Testis (tissue), 2 donors: ENCODE measurements at regions not wholly inside any gene's neighbourhood (a gene's known extent, or its start where the extent isn't known, plus 50 kb on each side); places are given as distances from the start of the nearest gene placed in this dataset.
"Not testable (repeated sequence)": the region's sequence is repeated elsewhere in the genome, so short reads cannot be mapped to it uniquely, and the experiment has no call there.

Experiments used
- POLR2A ChIP-seq: fragments of 450-650 bp; IDR thresholded peaks from one replicate; pipeline ENCODE4 v1.6.1; 2017; ENCODE audit warnings: antibody characterized with exemption, mild to moderate bottlenecking, moderate library complexity
- TF ChIP-seq, protein P1 (sequence below), 3 experiments: fragments of 450-650 bp in 2 of 3; fragments of 200-600 bp in 1 of 3; sonication (generic) in 1 of 3; IDR thresholded peaks; one replicate each; pipeline ENCODE4 v1.5.1; 2016 to 2019; ENCODE audit warnings: antibody characterized with exemption in 3 of 3, mild to moderate bottlenecking in 2 of 3, moderate library complexity in 1 of 3

DNA sequence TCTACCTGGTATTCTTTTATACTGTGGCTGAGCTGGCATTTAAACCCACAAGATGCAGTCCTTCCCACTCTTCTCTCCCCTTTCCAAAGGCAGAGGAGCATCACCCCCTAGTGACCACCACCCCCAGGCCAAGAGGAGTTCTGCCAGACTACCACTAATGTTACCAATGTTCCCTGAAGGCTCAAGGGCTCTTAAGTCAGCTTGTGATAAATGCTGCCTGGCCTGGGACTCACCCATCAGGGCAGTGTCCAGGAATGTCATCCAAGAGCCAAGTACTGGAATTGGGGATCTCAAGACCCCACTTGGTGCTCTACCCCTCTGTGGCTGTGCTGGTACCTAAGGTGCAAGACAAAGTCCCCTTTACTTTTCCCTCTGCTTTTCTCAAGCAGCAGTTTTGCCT, 80.0 kb upstream of the EMB start:
- TF ChIP-seq, protein P1, sequence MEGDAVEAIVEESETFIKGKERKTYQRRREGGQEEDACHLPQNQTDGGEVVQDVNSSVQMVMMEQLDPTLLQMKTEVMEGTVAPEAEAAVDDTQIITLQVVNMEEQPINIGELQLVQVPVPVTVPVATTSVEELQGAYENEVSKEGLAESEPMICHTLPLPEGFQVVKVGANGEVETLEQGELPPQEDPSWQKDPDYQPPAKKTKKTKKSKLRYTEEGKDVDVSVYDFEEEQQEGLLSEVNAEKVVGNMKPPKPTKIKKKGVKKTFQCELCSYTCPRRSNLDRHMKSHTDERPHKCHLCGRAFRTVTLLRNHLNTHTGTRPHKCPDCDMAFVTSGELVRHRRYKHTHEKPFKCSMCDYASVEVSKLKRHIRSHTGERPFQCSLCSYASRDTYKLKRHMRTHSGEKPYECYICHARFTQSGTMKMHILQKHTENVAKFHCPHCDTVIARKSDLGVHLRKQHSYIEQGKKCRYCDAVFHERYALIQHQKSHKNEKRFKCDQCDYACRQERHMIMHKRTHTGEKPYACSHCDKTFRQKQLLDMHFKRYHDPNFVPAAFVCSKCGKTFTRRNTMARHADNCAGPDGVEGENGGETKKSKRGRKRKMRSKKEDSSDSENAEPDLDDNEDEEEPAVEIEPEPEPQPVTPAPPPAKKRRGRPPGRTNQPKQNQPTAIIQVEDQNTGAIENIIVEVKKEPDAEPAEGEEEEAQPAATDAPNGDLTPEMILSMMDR (IDR thresholded peaks at IDR 0.05) = not testable (repeated sequence)
- not testable (repeated sequence) for TF ChIP-seq POLR2A
